PC-9 (cell line): ENCODE measurements at regions not wholly inside any gene's neighbourhood (a gene's known extent, or its start where the extent isn't known, plus 50 kb on each side); places are given as distances from the start of the nearest gene placed in this dataset.

Experiments
- BruUV-seq: library from RNA; stranded (reverse); fragments of 400-500 nt; replicated peaks from 2 replicates; lab custom pipeline; 2021; lab: Mats Ljungman, UMichigan
- CTCF ChIA-PET: fragments of 300-600 bp; sonication (Branson Sonifier 250); formaldehyde crosslinking; loops from one replicate; lab custom pipeline; 2022; ENCODE audit warnings: antibody characterized with exemption; lab: Charles Lee
- POLR2A ChIA-PET: fragments of 300-600 bp; sonication (Branson Sonifier 250); formaldehyde crosslinking; loops from one replicate; lab custom pipeline; 2022; ENCODE audit warnings: antibody characterized with exemption; ENCODE audit not compliant: unreplicated experiment; lab: Charles Lee
- DNase-seq, 2 experiments: peaks; one replicate each; pipeline versions ENCODE4 v3.0.0 to v3.0.0-alpha.2; 2015 to 2022; ENCODE audit warnings: mixed read lengths in 1 of 2
- H2AFZ ChIP-seq: fragments of 200-600 bp; sonication (generic); 2 replicates; pipeline ENCODE4 v1.8.1; 2017; ENCODE audit warnings: antibody characterized with exemption
- H3F3A ChIP-seq: fragments of 200-600 bp; sonication (generic); 2 replicates; pipeline ENCODE4 v1.8.1; 2017; ENCODE audit warnings: antibody characterized with exemption, mild to moderate bottlenecking, low read depth; ENCODE audit not compliant: insufficient read depth
- H3K27ac ChIP-seq: fragments of 200-600 bp; sonication (generic); 2 replicates; pipeline ENCODE4 v1.6.1; 2016; ENCODE audit warnings: mixed run types
- H3K27me3 ChIP-seq: fragments of 200-600 bp; sonication (generic); 2 replicates; pipeline ENCODE4 v1.6.1; 2016; ENCODE audit warnings: low read depth, mixed run types; ENCODE audit not compliant: insufficient read depth
- H3K36me3 ChIP-seq: fragments of 200-600 bp; sonication (generic); 2 replicates; pipeline ENCODE4 v1.6.1; 2016; ENCODE audit warnings: low read depth, mixed run types
- H3K4me1 ChIP-seq: fragments of 200-600 bp; sonication (generic); replicated peaks from 2 replicates; pipeline ENCODE4 v1.6.1; 2016; ENCODE audit warnings: mixed run types; ENCODE audit not compliant: insufficient read depth
- H3K4me2 ChIP-seq: fragments of 200-600 bp; sonication (generic); 2 replicates; pipeline ENCODE4 v1.6.1; 2017; ENCODE audit warnings: mixed run types
- H3K4me3 ChIP-seq: fragments of 200-600 bp; sonication (generic); 2 replicates; pipeline ENCODE4 v1.6.1; 2016; ENCODE audit warnings: mixed run types
- H3K79me2 ChIP-seq: fragments of 200-600 bp; sonication (generic); 2 replicates; pipeline ENCODE4 v1.6.1; 2017; ENCODE audit warnings: low read depth, mixed run types
- H3K9me2 ChIP-seq: fragments of 200-600 bp; sonication (generic); 2 replicates; pipeline ENCODE4 v1.8.1; 2017; ENCODE audit warnings: mild to moderate bottlenecking; ENCODE audit not compliant: insufficient read depth
- H3K9me3 ChIP-seq: fragments of 200-600 bp; sonication (generic); 2 replicates; pipeline ENCODE4 v1.8.1; 2016; ENCODE audit warnings: low read depth; ENCODE audit not compliant: insufficient read depth
- H4K20me1 ChIP-seq: fragments of 200-600 bp; sonication (generic); 2 replicates; pipeline ENCODE4 v1.8.1; 2017; ENCODE audit not compliant: insufficient read depth
- EZH2 ChIP-seq: fragments of 200-600 bp; sonication (generic); IDR thresholded peaks from 2 replicates; pipeline ENCODE4 v1.8.0; 2017; ENCODE audit warnings: antibody characterized with exemption, low read depth
- intact Hi-C: fragments of 100-400 bp; cut with micrococcal nuclease; formaldehyde crosslinking; loops from one replicate; pipeline ENCODE4 v1.10.0; 2022; ENCODE audit not compliant: unreplicated experiment
- TF ChIP-seq, protein P1 (sequence below): fragments of 200-600 bp; sonication (generic); conservative IDR thresholded peaks from 2 replicates; pipeline ENCODE4 v1.6.1; 2017; ENCODE audit warnings: mixed run types, antibody characterized with exemption, mild to moderate bottlenecking, moderate library complexity

DNA sequence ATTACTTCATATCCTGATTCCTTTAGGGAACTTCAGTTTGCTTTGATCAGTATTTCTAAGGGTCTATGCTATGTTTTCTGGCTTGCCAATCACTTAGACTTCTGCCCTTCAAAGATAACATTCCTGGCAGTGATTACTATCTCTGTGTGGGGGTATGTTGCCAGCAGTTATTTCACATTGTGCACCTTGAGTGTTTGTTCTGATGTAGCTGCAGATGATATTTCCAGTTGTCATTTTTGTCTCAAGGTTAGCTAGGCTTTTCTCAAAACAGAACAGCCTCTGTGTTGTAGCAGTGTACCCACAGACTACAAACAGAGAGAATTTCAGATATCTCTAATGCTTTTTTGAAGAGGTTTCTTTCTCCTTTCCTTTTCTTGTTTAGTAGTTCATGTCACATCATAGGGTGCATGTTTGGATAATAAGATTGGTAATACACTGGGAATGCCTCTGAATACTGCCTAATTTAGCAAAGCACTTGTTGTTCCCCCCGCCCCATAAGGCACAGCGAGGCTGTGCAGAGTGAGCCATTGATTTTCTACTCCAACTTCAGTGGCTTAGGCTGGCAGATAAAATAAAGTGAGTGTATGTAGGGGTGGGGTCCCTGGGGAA, 134.7 kb upstream of the AGR3 start:
- ChIA-PET CTCF (no interaction called here), POLR2A (no interaction called here)
- no peak for DNase-seq
- intact Hi-C loops, result no loop called here
- H4K20me1 ChIP-seq, result no peaks in the 10 kb centered on the region
- no TSS peak for BruUV-seq
- H3K36me3 ChIP-seq, result no peaks in the 10 kb centered on the region
- H3K27ac ChIP-seq, result no peak overlapping the region
- H3K79me2 ChIP-seq, result no peaks in the 10 kb centered on the region
- no peak overlapping the region for H3K4me3 ChIP-seq
- H3K4me1 ChIP-seq, result no peaks in the 10 kb centered on the region
- no peaks in the 10 kb centered on the region for H3K27me3 ChIP-seq
- H3K9me2 ChIP-seq, result no peaks in the 10 kb centered on the region
- H2AFZ ChIP-seq, result no peak overlapping the region
- no peaks in the 10 kb centered on the region for H3F3A ChIP-seq
- no peak for TF ChIP-seq EZH2
- TF ChIP-seq, protein P1, sequence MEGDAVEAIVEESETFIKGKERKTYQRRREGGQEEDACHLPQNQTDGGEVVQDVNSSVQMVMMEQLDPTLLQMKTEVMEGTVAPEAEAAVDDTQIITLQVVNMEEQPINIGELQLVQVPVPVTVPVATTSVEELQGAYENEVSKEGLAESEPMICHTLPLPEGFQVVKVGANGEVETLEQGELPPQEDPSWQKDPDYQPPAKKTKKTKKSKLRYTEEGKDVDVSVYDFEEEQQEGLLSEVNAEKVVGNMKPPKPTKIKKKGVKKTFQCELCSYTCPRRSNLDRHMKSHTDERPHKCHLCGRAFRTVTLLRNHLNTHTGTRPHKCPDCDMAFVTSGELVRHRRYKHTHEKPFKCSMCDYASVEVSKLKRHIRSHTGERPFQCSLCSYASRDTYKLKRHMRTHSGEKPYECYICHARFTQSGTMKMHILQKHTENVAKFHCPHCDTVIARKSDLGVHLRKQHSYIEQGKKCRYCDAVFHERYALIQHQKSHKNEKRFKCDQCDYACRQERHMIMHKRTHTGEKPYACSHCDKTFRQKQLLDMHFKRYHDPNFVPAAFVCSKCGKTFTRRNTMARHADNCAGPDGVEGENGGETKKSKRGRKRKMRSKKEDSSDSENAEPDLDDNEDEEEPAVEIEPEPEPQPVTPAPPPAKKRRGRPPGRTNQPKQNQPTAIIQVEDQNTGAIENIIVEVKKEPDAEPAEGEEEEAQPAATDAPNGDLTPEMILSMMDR, result no peak
- no peaks in the 10 kb centered on the region for H3K9me3 ChIP-seq
- no peak overlapping the region for H3K4me2 ChIP-seq

DNA sequence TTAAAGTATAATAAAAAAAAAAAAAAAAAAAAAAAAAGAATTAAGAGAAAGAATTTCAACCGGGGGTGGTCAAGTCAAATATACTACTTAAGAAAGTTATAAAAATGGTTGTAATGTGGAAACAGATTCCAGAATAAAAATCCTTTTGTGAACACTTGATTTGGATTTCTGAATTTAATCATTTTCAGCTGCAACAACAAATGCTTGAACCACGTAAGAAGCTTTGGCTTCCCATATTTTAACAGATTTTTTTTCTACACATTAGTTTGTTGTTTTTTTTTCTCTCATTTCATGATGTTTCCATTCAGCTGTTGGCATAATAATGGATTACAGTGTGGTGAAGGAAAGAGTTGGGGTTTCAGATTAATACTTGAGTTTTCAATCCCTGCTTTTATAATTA, 137.3 kb upstream of the AGR3 start:
- no peak for TF ChIP-seq EZH2
- TF ChIP-seq, protein P1, result no peak
- CTCF ChIA-PET, result no interaction called here
- no TSS peak for BruUV-seq

DNA sequence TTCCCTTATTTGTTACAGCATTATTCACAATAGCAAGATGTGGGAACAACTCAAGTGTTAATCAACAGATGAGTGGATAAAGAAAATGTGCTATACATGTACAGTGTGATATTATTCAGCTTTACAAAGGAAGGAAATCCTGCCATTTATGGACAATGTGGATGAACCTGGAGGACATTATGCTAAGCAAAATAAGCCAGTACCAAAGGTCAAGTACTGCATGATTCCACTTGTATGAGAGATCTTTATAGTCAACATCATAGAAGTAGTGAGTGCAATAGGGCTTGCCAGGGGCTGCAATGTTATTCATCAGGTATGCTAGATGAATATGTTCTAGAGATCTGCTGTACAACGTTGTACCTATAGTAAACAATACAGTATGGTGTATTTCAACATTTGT, 138.5 kb upstream of the AGR3 start:
- Histone ChIP-seq H3F3A (no peaks in the 10 kb centered on the region), H2AFZ (no peak overlapping the region), H3K27me3 (no peaks in the 10 kb centered on the region), H4K20me1 (no peaks in the 10 kb centered on the region), H3K36me3 (no peaks in the 10 kb centered on the region), H3K9me2 (no peaks in the 10 kb centered on the region), H3K4me3 (no peak overlapping the region), H3K9me3 (no peaks in the 10 kb centered on the region), H3K79me2 (no peaks in the 10 kb centered on the region), H3K4me2 (no peak overlapping the region), H3K4me1 (no peaks in the 10 kb centered on the region), H3K27ac (no peak overlapping the region)
- ChIA-PET POLR2A (interaction anchor here (0.6 kb wide), 2 partner anchors 170 to 455 kb away, joined by 4 to 15 read pairs; no protein-coding TSS in a partner anchor), CTCF (no interaction called here)
- no peak for DNase-seq
- intact Hi-C loops, result no loop called here
- BruUV-seq, result no TSS peak
- TF ChIP-seq EZH2, result no peak
- TF ChIP-seq, protein P1, result no peak

More for the DNA sequence above, 137.3 kb upstream of the AGR3 start:
- POLR2A ChIA-PET, result interaction anchor here (0.6 to 0.8 kb wide), 2 partner anchors 16 to 29 kb away, joined by 4 to 18 read pairs; no protein-coding TSS in a partner anchor
- H3K79me2 ChIP-seq, result no peaks in the 10 kb centered on the region
- no peaks in the 10 kb centered on the region for H3K9me3 ChIP-seq
- no peaks in the 10 kb centered on the region for H4K20me1 ChIP-seq
- no peak overlapping the region for H2AFZ ChIP-seq
- intact Hi-C loops, result no loop called here
- H3K4me2 ChIP-seq, result no peak overlapping the region
- no peak overlapping the region for H3K27ac ChIP-seq
- H3F3A ChIP-seq, result no peaks in the 10 kb centered on the region
- no peaks in the 10 kb centered on the region for H3K4me1 ChIP-seq
- H3K9me2 ChIP-seq, result no peaks in the 10 kb centered on the region
- H3K27me3 ChIP-seq, result no peaks in the 10 kb centered on the region
- no peak overlapping the region for H3K4me3 ChIP-seq
- DNase-seq, result no peak
- H3K36me3 ChIP-seq, result no peaks in the 10 kb centered on the region
